CD4-positive, CD25-positive, alpha-beta regulatory T cell (primary cell): ENCODE measurements at regions not wholly inside any gene's neighbourhood (a gene's known extent, or its start where the extent isn't known, plus 50 kb on each side); places are given as distances from the start of the nearest gene placed in this dataset.

ENCODE experiments used
- ATAC-seq, 2 donors: fragments of 150-1000 bp; cut with Tn5 transposase; one replicate each; pipeline ENCODE4 v1.10.0; 2021; ENCODE audit warnings: low read depth in 2 of 2, moderate number of reproducible peaks in 2 of 2, moderate library complexity in 1 of 2
- DNase-seq, 3 donors: peaks; one replicate each; pipeline versions ENCODE4 v3.0.0 to v3.0.0-alpha.2; 2012 to 2022; ENCODE audit warnings: mixed read lengths in 1 of 3
- H3K27ac ChIP-seq: one replicate; pipeline ENCODE4 v1.7.0; 2013; ENCODE audit warnings: mild to moderate bottlenecking, low read length; ENCODE audit not compliant: insufficient read depth, poor library complexity, severe bottlenecking
- H3K27me3 ChIP-seq: one replicate; pipeline ENCODE4 v1.7.0; 2013; ENCODE audit warnings: low read length; ENCODE audit not compliant: control insufficient read depth, insufficient read depth
- H3K36me3 ChIP-seq: one replicate; pipeline ENCODE4 v1.7.0; 2013; ENCODE audit warnings: mild to moderate bottlenecking, low read length, moderate library complexity; ENCODE audit not compliant: control insufficient read depth, insufficient read depth
- H3K4me1 ChIP-seq: 2 replicates; pipeline ENCODE4 v1.7.0; 2013; ENCODE audit warnings: mild to moderate bottlenecking, low read length; ENCODE audit not compliant: insufficient read depth, control insufficient read depth, poor library complexity, severe bottlenecking
- H3K4me3 ChIP-seq: one replicate; pipeline ENCODE4 v1.7.0; 2013; ENCODE audit warnings: low read depth, mild to moderate bottlenecking, low read length, moderate library complexity
- H3K9me3 ChIP-seq, 2 experiments: 1 replicate in 1 of 2; 2 replicates in 1 of 2; pipeline ENCODE4 v1.7.0; 2013; ENCODE audit warnings: low read length in 2 of 2, mild to moderate bottlenecking in 1 of 2, moderate library complexity in 1 of 2; ENCODE audit not compliant: control insufficient read depth in 2 of 2
- H3K27ac Mint-ChIP-seq, 3 donors: one replicate each; pipeline ENCODE4 v1.8.0; 2020 to 2022; ENCODE audit warnings: mild to moderate bottlenecking in 3 of 3, mixed read lengths in 3 of 3, moderate library complexity in 2 of 3
- H3K27me3 Mint-ChIP-seq: one replicate; pipeline ENCODE4 v1.8.0; 2022; ENCODE audit warnings: mild to moderate bottlenecking, mixed read lengths
- H3K36me3 Mint-ChIP-seq: one replicate; pipeline ENCODE4 v1.8.0; 2020; ENCODE audit warnings: mixed read lengths
- H3K4me1 Mint-ChIP-seq, 4 donors: one replicate each; pipeline ENCODE4 v1.8.0; 2020 to 2022; ENCODE audit warnings: mixed read lengths in 4 of 4, mild to moderate bottlenecking in 1 of 4
- H3K4me3 Mint-ChIP-seq, 4 donors: one replicate each; pipeline ENCODE4 v1.8.0; 2020 to 2022; ENCODE audit warnings: mild to moderate bottlenecking in 4 of 4, mixed read lengths in 4 of 4, moderate library complexity in 3 of 4
- H3K9me3 Mint-ChIP-seq, 7 donors: one replicate each; pipeline ENCODE4 v1.8.0; 2020 to 2022; ENCODE audit warnings: mixed read lengths in 7 of 7, mild to moderate bottlenecking in 3 of 7, moderate library complexity in 2 of 7

DNA sequence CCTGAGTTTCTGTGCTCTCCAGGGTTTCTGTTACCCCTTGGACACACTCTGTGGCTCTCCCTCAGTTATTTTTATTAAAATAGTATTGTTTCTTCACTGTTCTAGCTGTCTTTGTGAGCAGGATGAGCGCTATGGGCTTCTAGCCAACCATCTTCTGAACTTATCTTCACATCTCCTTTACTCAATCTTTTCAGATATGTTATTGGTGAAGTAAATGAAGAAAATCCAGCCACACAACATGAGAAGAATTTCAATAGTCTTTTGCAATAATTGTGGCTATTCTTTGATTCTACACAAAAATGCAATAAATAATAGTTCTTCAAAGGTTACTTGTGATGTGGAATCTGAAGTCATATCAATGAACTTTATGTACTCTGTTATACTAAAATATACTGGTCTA is 80.3 kb upstream of the CAMK1G start:
- Histone ChIP-seq H3K27ac (no peak overlapping the region), H3K9me3 (peaks cover 10 to 19% of the 10 kb centered on the region in 2 experiments), H3K4me1 (no peaks in the 10 kb centered on the region), H3K4me3 (no peak overlapping the region), H3K36me3 (no peaks in the 10 kb centered on the region), H3K27me3 (no peaks in the 10 kb centered on the region)
- H3K9me3 Mint-ChIP-seq = peaks cover 0 to 17% (median 10%) of the 10 kb centered on the region in 7 donors
- ATAC-seq = no peak
- no peaks in the 10 kb centered on the region for H3K36me3 Mint-ChIP-seq
- no peak for DNase-seq
- H3K27me3 Mint-ChIP-seq = peaks cover 5% of the 10 kb centered on the region
- H3K27ac Mint-ChIP-seq = no peak overlapping the region
- no peaks in the 10 kb centered on the region for H3K4me1 Mint-ChIP-seq
- H3K4me3 Mint-ChIP-seq = no peak overlapping the region

GRCh38 chr1:209504571-209504970 is 78.9 kb upstream of the CAMK1G start:
- H3K36me3 Mint-ChIP-seq = no peaks in the 10 kb centered on the region
- H3K4me3 Mint-ChIP-seq = no peak overlapping the region
- peaks cover 10 to 19% of the 10 kb centered on the region in 2 experiments for H3K9me3 ChIP-seq
- no peaks in the 10 kb centered on the region for H3K27me3 ChIP-seq
- no peaks in the 10 kb centered on the region for H3K4me1 ChIP-seq
- H3K4me1 Mint-ChIP-seq = no peaks in the 10 kb centered on the region
- peaks cover 0 to 15% (median 7%) of the 10 kb centered on the region in 7 donors for H3K9me3 Mint-ChIP-seq
- H3K4me3 ChIP-seq = no peak overlapping the region
- H3K27ac ChIP-seq = no peak overlapping the region
- no peaks in the 10 kb centered on the region for H3K36me3 ChIP-seq
- ATAC-seq (no peak), DNase-seq (no peak)
- no peak overlapping the region for H3K27ac Mint-ChIP-seq
- peaks cover 5% of the 10 kb centered on the region for H3K27me3 Mint-ChIP-seq

DNA sequence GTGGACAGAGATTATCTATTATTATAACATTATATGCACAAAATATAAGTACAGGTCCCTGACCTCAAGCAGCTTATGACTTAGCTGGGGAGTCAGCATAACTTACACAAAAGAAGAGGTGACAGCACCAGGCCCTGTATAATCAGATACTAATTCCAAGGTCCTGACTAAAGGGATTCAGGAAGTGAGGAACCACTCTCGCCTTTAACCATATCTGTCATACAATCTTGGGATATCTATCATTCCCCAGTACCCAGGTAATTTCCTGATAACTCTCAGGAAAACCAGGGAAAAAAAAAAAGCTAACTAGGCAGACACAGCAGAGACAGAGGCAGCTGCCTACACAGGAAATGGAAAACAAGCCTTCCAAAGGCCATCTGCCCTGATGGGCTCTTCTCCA is 78.5 kb upstream of the CAMK1G start:
- Mint-ChIP-seq H3K4me3 (no peak overlapping the region), H3K4me1 (no peaks in the 10 kb centered on the region), H3K36me3 (no peaks in the 10 kb centered on the region), H3K27ac (no peak overlapping the region), H3K9me3 (peaks cover 0 to 13% (median 7%) of the 10 kb centered on the region in 7 donors), H3K27me3 (peaks cover 6% of the 10 kb centered on the region)
- Histone ChIP-seq H3K9me3 (peaks cover 10 to 19% of the 10 kb centered on the region in 2 experiments), H3K36me3 (no peaks in the 10 kb centered on the region), H3K27ac (no peak overlapping the region), H3K4me3 (no peak overlapping the region), H3K27me3 (peaks cover 2% of the 10 kb centered on the region), H3K4me1 (no peaks in the 10 kb centered on the region)
- DNase-seq (no peak), ATAC-seq (no peak)

- no peak overlapping the region for H3K27ac Mint-ChIP-seq
- peaks cover 2% of the 10 kb centered on the region for H3K27me3 ChIP-seq
- DNase-seq = no peak
- H3K36me3 ChIP-seq = no peaks in the 10 kb centered on the region
- H3K4me1 Mint-ChIP-seq = no peaks in the 10 kb centered on the region
- H3K27me3 Mint-ChIP-seq = peaks cover 10% of the 10 kb centered on the region
- ATAC-seq = no peak
- no peak overlapping the region for H3K27ac ChIP-seq
- no peaks in the 10 kb centered on the region for H3K4me1 ChIP-seq
- H3K36me3 Mint-ChIP-seq = no peaks in the 10 kb centered on the region
- H3K4me3 Mint-ChIP-seq = no peak overlapping the region
- H3K4me3 ChIP-seq = no peak overlapping the region
- H3K9me3 Mint-ChIP-seq = peaks cover 0 to 3% (median 1%) of the 10 kb centered on the region in 7 donors
- H3K9me3 ChIP-seq = peaks cover 5 to 10% of the 10 kb centered on the region in 2 experiments
Measured at GRCh38 chr1:209506101-209506500, 77.4 kb upstream of the CAMK1G start.

DNA sequence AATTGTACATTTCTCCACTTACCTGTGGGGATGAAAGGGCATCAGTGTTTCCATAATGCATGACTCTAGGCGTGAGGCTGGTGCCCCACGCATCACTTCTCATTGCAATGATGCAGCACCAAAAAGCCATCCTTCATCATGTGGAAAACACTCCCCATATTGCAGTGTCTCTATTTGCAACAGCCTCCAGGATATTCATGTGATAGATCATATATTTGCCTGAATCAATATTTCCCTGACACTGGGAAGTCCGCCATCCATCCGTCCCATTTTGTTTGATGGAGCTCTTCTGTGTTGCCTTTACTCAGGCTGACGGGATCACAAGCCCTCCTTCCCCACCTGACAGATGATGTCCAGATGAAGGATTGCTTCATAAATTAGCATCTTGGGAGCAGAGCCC is 74.5 kb upstream of the CAMK1G start:
- DNase-seq = no peak
- Mint-ChIP-seq H3K4me1 (no peaks in the 10 kb centered on the region), H3K27ac (no peak overlapping the region)

DNA sequence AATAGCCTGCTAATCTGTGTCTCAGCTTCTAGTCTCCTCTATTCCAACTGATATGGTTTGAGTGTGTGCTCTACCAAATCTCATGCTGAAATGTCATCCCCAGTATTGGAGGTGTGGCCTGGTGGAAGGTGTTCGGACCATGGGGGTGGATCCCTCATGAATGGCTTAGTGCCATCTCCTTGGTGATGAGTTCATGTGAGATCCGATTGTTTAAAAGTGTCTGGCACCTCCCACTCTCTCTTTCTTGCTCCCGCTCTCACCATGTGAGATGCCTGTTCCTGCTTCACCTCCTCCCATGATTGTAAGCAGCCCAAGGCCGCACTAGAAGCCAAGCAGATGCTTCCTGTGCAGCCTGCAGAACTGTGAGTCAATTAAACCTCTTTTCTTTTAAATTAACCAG is 73.5 kb upstream of the CAMK1G start:
- ATAC-seq (no peak), DNase-seq (no peak)
- Mint-ChIP-seq H3K27ac (no peak overlapping the region), H3K9me3 (peaks cover 0 to 3% (median 0%) of the 10 kb centered on the region in 7 donors), H3K36me3 (no peaks in the 10 kb centered on the region), H3K4me1 (no peaks in the 10 kb centered on the region), H3K27me3 (peaks cover 10% of the 10 kb centered on the region), H3K4me3 (no peak overlapping the region)
- no peaks in the 10 kb centered on the region for H3K36me3 ChIP-seq
- no peak overlapping the region for H3K27ac ChIP-seq
- no peak overlapping the region for H3K4me3 ChIP-seq
- H3K27me3 ChIP-seq = peaks cover 5% of the 10 kb centered on the region
- H3K9me3 ChIP-seq = no peaks in the 10 kb centered on the region
- no peaks in the 10 kb centered on the region for H3K4me1 ChIP-seq

More for the DNA sequence above, 74.5 kb upstream of the CAMK1G start:
- Histone ChIP-seq H3K27ac (no peak overlapping the region), H3K4me3 (no peak overlapping the region), H3K36me3 (no peaks in the 10 kb centered on the region), H3K4me1 (no peaks in the 10 kb centered on the region), H3K9me3 (no peaks in the 10 kb centered on the region), H3K27me3 (peaks cover 2% of the 10 kb centered on the region)
- H3K27me3 Mint-ChIP-seq = peaks cover 10% of the 10 kb centered on the region
- no peaks in the 10 kb centered on the region for H3K36me3 Mint-ChIP-seq
- peaks cover 0 to 3% (median 0%) of the 10 kb centered on the region in 7 donors for H3K9me3 Mint-ChIP-seq
- no peak overlapping the region for H3K4me3 Mint-ChIP-seq
- ATAC-seq = no peak

- H3K4me3 Mint-ChIP-seq = no peak overlapping the region
- H3K36me3 ChIP-seq = no peaks in the 10 kb centered on the region
- no peak overlapping the region for H3K27ac Mint-ChIP-seq
- H3K4me1 Mint-ChIP-seq = no peaks in the 10 kb centered on the region
- H3K4me3 ChIP-seq = no peak overlapping the region
- no peak for ATAC-seq
- no peaks in the 10 kb centered on the region for H3K36me3 Mint-ChIP-seq
- no peaks in the 10 kb centered on the region for H3K4me1 ChIP-seq
- no peak for DNase-seq
- no peaks in the 10 kb centered on the region for H3K9me3 ChIP-seq
- H3K27me3 ChIP-seq = peaks cover 8% of the 10 kb centered on the region
- H3K27me3 Mint-ChIP-seq = peaks cover 15% of the 10 kb centered on the region
- H3K9me3 Mint-ChIP-seq = peaks cover 0 to 3% (median 0%) of the 10 kb centered on the region in 7 donors
- no peak overlapping the region for H3K27ac ChIP-seq
Measured at GRCh38 chr1:209511169-209511568, 72.3 kb upstream of the CAMK1G start.

GRCh38 chr1:209512821-209513220 is 70.7 kb upstream of the CAMK1G start:
- no peak overlapping the region for H3K4me3 ChIP-seq
- no peaks in the 10 kb centered on the region for H3K4me1 ChIP-seq
- H3K27ac ChIP-seq = no peak overlapping the region
- Mint-ChIP-seq H3K4me3 (no peak overlapping the region), H3K27ac (peak overlapping the region in 1 of 3 donors; percentile 54), H3K27me3 (peaks cover 10% of the 10 kb centered on the region), H3K36me3 (no peaks in the 10 kb centered on the region), H3K9me3 (peaks cover 0 to 3% (median 0%) of the 10 kb centered on the region in 7 donors), H3K4me1 (no peaks in the 10 kb centered on the region)
- peaks cover 8% of the 10 kb centered on the region for H3K27me3 ChIP-seq
- no peaks in the 10 kb centered on the region for H3K36me3 ChIP-seq
- DNase-seq = no peak
- H3K9me3 ChIP-seq = no peaks in the 10 kb centered on the region
- ATAC-seq = no peak
